VCaP (cell line): ENCODE measurements at regions not wholly inside any gene's neighbourhood (a gene's known extent, or its start where the extent isn't known, plus 50 kb on each side); places are given as distances from the start of the nearest gene placed in this dataset.

ENCODE experiments used
- H3K27ac ChIP-seq: fragments of 450-650 bp; 2 replicates; pipeline ENCODE4 v1.5.1; 2017
- TF ChIP-seq, protein P1 (sequence below): fragments of 450-650 bp; conservative IDR thresholded peaks from 2 replicates; pipeline ENCODE4 v1.5.1; 2017; ENCODE audit warnings: mild to moderate bottlenecking, moderate library complexity

DNA sequence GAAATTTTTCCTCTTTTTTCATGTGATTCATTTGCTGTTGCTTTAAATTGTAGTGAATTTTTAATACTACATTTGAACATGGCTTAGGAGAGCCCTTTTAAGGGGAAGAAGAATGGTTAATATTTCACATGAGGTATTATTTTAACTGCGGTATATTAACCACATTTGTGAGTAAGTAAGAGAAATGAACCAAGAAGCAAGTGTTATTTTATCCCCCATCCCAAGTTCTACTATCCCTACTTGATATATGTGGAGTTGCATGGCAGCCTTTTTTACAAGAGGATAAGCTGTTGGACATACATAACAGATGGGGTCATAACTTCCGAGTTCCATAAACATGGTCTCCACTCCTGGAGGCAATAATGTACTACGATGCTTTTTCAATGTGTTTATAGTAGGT, 623.3 kb downstream of the LRFN5 start:
- TF ChIP-seq, protein P1, sequence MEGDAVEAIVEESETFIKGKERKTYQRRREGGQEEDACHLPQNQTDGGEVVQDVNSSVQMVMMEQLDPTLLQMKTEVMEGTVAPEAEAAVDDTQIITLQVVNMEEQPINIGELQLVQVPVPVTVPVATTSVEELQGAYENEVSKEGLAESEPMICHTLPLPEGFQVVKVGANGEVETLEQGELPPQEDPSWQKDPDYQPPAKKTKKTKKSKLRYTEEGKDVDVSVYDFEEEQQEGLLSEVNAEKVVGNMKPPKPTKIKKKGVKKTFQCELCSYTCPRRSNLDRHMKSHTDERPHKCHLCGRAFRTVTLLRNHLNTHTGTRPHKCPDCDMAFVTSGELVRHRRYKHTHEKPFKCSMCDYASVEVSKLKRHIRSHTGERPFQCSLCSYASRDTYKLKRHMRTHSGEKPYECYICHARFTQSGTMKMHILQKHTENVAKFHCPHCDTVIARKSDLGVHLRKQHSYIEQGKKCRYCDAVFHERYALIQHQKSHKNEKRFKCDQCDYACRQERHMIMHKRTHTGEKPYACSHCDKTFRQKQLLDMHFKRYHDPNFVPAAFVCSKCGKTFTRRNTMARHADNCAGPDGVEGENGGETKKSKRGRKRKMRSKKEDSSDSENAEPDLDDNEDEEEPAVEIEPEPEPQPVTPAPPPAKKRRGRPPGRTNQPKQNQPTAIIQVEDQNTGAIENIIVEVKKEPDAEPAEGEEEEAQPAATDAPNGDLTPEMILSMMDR: no peak
- no peak overlapping the region for H3K27ac ChIP-seq

DNA sequence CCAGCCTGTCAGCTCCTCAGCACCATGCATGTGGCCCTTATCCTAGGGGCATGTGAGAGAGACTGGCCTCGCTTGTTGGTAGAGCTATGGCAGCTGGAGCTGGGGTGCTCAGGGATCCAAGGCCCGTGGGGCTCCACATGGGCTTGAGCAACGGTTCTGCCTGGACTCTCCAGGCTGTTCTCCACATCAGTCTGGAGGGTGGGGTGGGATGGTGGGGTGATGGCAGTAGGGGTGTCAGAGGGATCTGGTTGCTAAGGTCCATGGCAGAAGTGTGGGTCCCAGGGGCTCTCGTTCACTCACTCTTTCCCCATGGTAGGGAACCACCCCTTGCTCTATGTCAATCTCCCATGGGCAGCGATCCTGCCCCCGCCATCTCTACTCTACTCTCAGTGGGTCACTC, 622.6 kb downstream of the LRFN5 start:
- TF ChIP-seq, protein P1: no peak
- no peak overlapping the region for H3K27ac ChIP-seq

DNA sequence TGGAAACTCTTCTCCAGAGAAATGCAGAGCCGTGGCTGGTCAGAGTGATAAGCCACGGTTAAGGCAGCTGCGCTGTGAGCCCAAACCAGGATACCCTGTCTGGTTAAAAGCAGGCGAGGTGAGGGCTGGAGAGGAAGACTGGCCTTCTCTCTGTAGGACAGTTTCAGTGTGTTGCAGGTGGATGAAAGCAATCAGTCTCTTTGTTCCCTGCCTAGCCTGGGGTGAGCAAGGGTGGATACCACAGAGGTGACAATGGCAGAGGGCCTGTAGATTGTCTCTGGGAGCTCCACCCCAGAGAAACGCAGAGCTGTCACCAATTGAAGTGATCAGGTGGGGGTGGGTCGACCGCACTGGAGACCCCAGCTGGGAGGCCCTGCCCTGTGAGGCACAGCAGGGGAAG, 621.9 kb downstream of the LRFN5 start:
- TF ChIP-seq, protein P1: no peak
- no peak overlapping the region for H3K27ac ChIP-seq

DNA sequence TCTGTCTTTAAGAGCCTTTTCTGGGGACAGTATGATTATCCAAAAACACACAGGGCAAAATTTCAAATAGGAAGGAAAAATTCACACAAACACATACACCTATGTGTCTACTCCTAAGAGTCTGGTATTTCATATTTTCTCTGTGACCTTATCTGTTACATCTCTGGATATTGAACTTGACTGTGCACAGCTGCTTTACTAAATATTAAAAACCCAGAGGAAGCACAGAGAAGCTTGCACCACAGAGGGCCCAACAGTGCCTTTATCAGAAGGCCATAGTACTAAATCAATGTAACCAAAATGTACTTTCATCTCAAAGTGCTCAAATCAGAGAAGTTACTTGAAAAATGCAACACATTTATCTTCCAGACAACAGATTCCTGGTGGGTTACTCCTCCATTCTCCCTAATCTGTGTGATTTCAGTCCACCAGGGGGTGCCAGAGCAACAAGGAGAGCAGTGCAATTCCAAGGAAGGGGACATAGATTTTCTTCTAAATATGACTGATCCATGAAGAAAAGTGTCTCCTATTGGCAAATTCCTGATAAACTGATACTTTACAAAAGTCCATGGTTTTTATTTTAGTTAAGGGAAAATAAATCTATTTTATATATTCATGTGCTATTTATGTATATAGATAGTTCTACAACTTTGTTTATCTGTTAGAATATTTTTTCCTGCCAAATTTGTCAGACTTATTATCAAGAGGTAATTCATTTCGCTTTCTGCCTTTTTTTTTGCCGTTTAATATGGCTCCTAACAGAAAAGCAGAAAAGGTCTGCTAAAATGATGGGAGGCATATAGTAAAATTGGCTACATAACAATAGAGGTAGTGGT, 617.6 kb downstream of the LRFN5 start:
- TF ChIP-seq, protein P1: peak; percentile 91
- no peak overlapping the region for H3K27ac ChIP-seq

DNA sequence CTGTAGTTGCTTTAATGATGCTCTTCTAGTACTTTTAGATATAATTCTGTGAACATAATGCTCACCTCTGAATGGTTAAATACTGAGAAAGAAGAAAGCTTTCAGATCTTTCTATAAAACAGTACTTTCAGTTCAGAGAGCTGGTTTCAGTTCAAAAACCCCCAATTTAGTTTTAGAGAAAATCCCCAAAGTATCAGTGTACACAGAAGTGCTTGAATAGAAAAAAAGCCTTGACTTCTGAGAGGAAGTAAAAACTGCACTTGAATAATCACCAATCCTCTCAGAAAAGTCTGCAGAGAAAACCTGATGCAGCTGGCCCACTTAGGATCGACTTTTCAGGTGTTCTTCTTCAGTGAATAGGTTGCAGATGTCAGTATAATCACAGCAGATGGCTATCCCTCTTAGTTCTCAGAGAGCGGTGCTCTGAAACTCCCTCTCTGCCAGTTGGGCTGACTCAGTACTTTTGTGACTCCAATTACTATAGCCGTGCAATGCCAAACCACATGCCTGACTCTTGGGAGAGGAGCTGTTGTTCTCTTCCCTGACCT, 616.3 kb downstream of the LRFN5 start:
- TF ChIP-seq, protein P1: no peak
- no peak overlapping the region for H3K27ac ChIP-seq

DNA sequence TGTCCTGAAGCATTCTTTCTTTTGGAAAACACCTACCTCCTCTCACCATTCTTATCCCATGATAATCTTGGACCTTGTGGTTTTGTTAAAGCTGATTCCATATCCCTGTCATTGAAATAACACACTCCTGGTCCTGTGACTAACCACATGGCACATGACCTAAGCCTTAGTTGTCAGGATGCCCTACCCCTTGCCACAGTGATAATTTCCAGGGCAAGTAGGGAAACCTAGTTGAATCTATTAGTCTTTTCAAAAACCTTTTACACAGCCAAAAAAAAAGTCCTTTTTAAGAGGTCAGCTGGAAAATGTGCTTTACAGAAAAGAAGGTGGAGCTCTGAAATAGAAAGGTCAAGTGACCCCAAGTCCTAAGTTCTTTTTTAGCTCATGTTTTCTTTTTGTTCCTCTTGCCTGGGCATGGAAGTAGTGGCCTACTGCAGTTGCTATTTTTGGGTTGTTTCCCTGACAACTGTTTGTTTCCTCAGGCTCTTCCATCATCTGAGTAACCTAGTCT, 608.4 kb downstream of the LRFN5 start:
- H3K27ac ChIP-seq: no peak overlapping the region
- TF ChIP-seq, protein P1: no peak

DNA sequence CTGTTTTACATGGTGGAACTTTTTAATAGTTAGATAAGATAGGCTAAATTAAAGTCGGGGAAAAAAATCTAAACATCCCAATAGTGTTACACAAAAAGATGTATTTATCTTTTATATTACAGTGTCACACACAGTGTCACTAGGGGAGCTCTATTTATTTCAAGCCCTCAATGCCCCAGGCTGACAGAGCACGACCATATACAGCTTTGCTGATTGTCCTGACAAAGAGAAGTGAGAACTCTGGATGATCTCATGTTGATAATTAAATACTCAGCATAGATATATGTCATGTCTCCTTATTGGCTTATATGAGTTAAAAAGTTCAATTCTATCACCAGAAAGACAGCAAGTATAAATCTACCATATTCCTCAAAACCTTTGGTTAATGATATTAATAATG, 594.3 kb downstream of the LRFN5 start:
- TF ChIP-seq, protein P1: no peak
- H3K27ac ChIP-seq: no peak overlapping the region
